GM23338 (cell line): ENCODE measurements at regions not wholly inside any gene's neighbourhood (a gene's known extent, or its start where the extent isn't known, plus 50 kb on each side); places are given as distances from the start of the nearest gene placed in this dataset.

Experiments
- ATAC-seq: fragments of 200-7000 bp; cut with Tn5 transposase; 3 replicates; pipeline ENCODE4 v1.9.1; 2020
- DNase-seq: peaks from one replicate; pipeline ENCODE4 v3.0.0-alpha.2; 2015; ENCODE audit warnings: low spot score
- H2AFZ ChIP-seq: fragments of 200-600 bp; sonication (generic); 2 replicates; pipeline ENCODE4 v1.8.0; 2016; ENCODE audit warnings: antibody characterized with exemption, mild to moderate bottlenecking, moderate library complexity
- H3F3A ChIP-seq: fragments of 200-600 bp; sonication (generic); replicated peaks from 2 replicates; pipeline ENCODE4 v1.8.0; 2017; ENCODE audit warnings: antibody characterized with exemption, mixed run types, low read depth
- H3K27ac ChIP-seq: fragments of 200-600 bp; sonication (generic); 2 replicates; pipeline ENCODE4 v1.6.1; 2016; ENCODE audit warnings: low read depth
- H3K27me3 ChIP-seq: fragments of 200-600 bp; sonication (generic); 2 replicates; pipeline ENCODE4 v1.8.0; 2016; ENCODE audit warnings: mild to moderate bottlenecking, mixed run types, moderate library complexity; ENCODE audit not compliant: insufficient read depth
- H3K36me3 ChIP-seq: fragments of 200-600 bp; sonication (generic); 2 replicates; pipeline ENCODE4 v1.8.0; 2016; ENCODE audit warnings: mild to moderate bottlenecking; ENCODE audit not compliant: insufficient read depth
- H3K4me1 ChIP-seq: fragments of 200-600 bp; sonication (generic); 2 replicates; pipeline ENCODE4 v1.8.0; 2016; ENCODE audit warnings: mild to moderate bottlenecking, moderate library complexity; ENCODE audit not compliant: insufficient read depth
- H3K4me2 ChIP-seq: fragments of 200-600 bp; sonication (generic); 2 replicates; pipeline ENCODE4 v1.7.1; 2017; ENCODE audit warnings: mixed run types
- H3K4me3 ChIP-seq: fragments of 200-600 bp; sonication (generic); 2 replicates; pipeline ENCODE4 v1.6.1; 2016; ENCODE audit warnings: mixed run types
- H3K79me2 ChIP-seq: fragments of 200-600 bp; sonication (generic); replicated peaks from 2 replicates; pipeline ENCODE4 v1.8.0; 2017; ENCODE audit warnings: mild to moderate bottlenecking; ENCODE audit not compliant: insufficient read depth
- H3K9me2 ChIP-seq: fragments of 200-600 bp; sonication (generic); 2 replicates; pipeline ENCODE4 v1.8.0; 2017; ENCODE audit not compliant: insufficient read depth
- H4K20me1 ChIP-seq: fragments of 200-600 bp; sonication (generic); replicated peaks from 2 replicates; pipeline ENCODE4 v1.8.0; 2017; ENCODE audit warnings: mild to moderate bottlenecking; ENCODE audit not compliant: insufficient read depth
- H3K27ac Mint-ChIP-seq: 2 replicates; pipeline ENCODE4 v1.8.0; 2020; ENCODE audit warnings: inconsistent platforms, mild to moderate bottlenecking, moderate library complexity, mixed read lengths
- H3K27me3 Mint-ChIP-seq: 3 replicates; pipeline ENCODE4 v1.8.0; 2022; ENCODE audit warnings: low read depth, mild to moderate bottlenecking, moderate library complexity, mixed read lengths, inconsistent platforms; ENCODE audit not compliant: insufficient read depth, poor library complexity
- H3K36me3 Mint-ChIP-seq: 3 replicates; pipeline ENCODE4 v1.8.0; 2021; ENCODE audit warnings: low read depth, mild to moderate bottlenecking, inconsistent platforms, moderate library complexity, mixed read lengths
- H3K4me1 Mint-ChIP-seq: 3 replicates; pipeline ENCODE4 v1.8.0; 2020; ENCODE audit warnings: mild to moderate bottlenecking, inconsistent platforms, mixed read lengths
- H3K4me3 Mint-ChIP-seq: 3 replicates; pipeline ENCODE4 v1.8.0; 2021; ENCODE audit warnings: moderate library complexity, mild to moderate bottlenecking, inconsistent platforms, mixed read lengths
- H3K9me3 Mint-ChIP-seq: 3 replicates; pipeline ENCODE4 v1.8.0; 2020; ENCODE audit warnings: moderate library complexity, mild to moderate bottlenecking, inconsistent platforms, mixed read lengths
- CREB1 ChIP-seq: fragments of 250-450 bp; sonication (Bioruptor Pico); IDR thresholded peaks from 2 replicates; pipeline ENCODE4 v1.5.0; 2020; ENCODE audit warnings: low read depth, mild to moderate bottlenecking, moderate library complexity
- CTCF ChIP-seq, 2 experiments: fragments of 200-600 bp in 1 of 2; sonication (generic) in 1 of 2; conservative IDR thresholded peaks; 2 replicates each; pipeline versions ENCODE4 v1.5.1 to v1.6.1; 2016 to 2017; ENCODE audit warnings: antibody characterized with exemption in 2 of 2, low read depth in 2 of 2, mild to moderate bottlenecking in 2 of 2, moderate library complexity in 1 of 2
- ETS1 ChIP-seq: IDR thresholded peaks from 2 replicates; pipeline ENCODE4 v1.6.1; 2016; ENCODE audit warnings: antibody characterized with exemption
- EZH2 ChIP-seq: fragments of 200-600 bp; sonication (generic); IDR thresholded peaks from one replicate; pipeline ENCODE4 v1.8.0; 2017; ENCODE audit warnings: antibody characterized with exemption, mild to moderate bottlenecking, low read depth; ENCODE audit not compliant: unreplicated experiment
- EZH2phosphoT487 ChIP-seq: fragments of 200-600 bp; sonication (generic); IDR thresholded peaks from one replicate; pipeline ENCODE4 v1.8.1; 2018; ENCODE audit warnings: antibody characterized with exemption; ENCODE audit not compliant: unreplicated experiment
- NANOG ChIP-seq: IDR thresholded peaks from 2 replicates; pipeline ENCODE4 v1.6.1; 2016; ENCODE audit warnings: antibody characterized with exemption, borderline replicate concordance
- POLR2AphosphoS5 ChIP-seq: IDR thresholded peaks from 2 replicates; pipeline ENCODE4 v1.6.1; 2016; ENCODE audit warnings: antibody characterized with exemption, low read depth
- REST ChIP-seq: IDR thresholded peaks from one replicate; pipeline ENCODE4 v1.6.1; 2018; ENCODE audit warnings: antibody characterized with exemption; ENCODE audit not compliant: unreplicated experiment
- STAT1 ChIP-seq: IDR thresholded peaks from one replicate; pipeline ENCODE4 v1.6.1; 2016; ENCODE audit warnings: antibody characterized with exemption; ENCODE audit not compliant: unreplicated experiment
- ZNF114 ChIP-seq: fragments of 250-450 bp; sonication (Bioruptor Pico); IDR thresholded peaks from 2 replicates; pipeline ENCODE4 v1.5.0; 2020; ENCODE audit warnings: mild to moderate bottlenecking, moderate library complexity
- ZNF331 ChIP-seq: fragments of 250-450 bp; sonication (Bioruptor Pico); IDR thresholded peaks from 2 replicates; pipeline ENCODE4 v1.5.0; 2020; ENCODE audit warnings: low read depth, mild to moderate bottlenecking, moderate library complexity

- Mint-ChIP-seq H3K4me1 (no peaks in the 10 kb centered on the region), H3K27ac (no peak overlapping the region), H3K27me3 (no peaks in the 10 kb centered on the region)
Observed at GRCh38 chr16:82533189-82533588, 93.6 kb upstream of the CDH13 start.

GRCh38 chr16:82530883-82531282 lies 95.9 kb upstream of the CDH13 start:
- TF ChIP-seq ZNF331 (CRISPR knock-in tag): no peak
- no peak for TF ChIP-seq EZH2phosphoT487
- TF ChIP-seq POLR2AphosphoS5: no peak
- H3F3A ChIP-seq: no peaks in the 10 kb centered on the region
- H3K36me3 ChIP-seq: no peaks in the 10 kb centered on the region
- ATAC-seq (no peak), DNase-seq (no peak)
- H3K27ac ChIP-seq: no peak overlapping the region
- no peaks in the 10 kb centered on the region for H3K79me2 ChIP-seq
- peaks cover 7% of the 10 kb centered on the region; the same call in 1 of the 3 replicates for H3K9me3 Mint-ChIP-seq
- H3K36me3 Mint-ChIP-seq: no peaks in the 10 kb centered on the region
- H4K20me1 ChIP-seq: no peaks in the 10 kb centered on the region
- H3K27me3 ChIP-seq: no peaks in the 10 kb centered on the region
- no peak overlapping the region for H2AFZ ChIP-seq
- no peak overlapping the region for H3K27ac Mint-ChIP-seq
- H3K4me2 ChIP-seq: no peak overlapping the region
- H3K4me1 ChIP-seq: no peaks in the 10 kb centered on the region
- no peaks in the 10 kb centered on the region for H3K4me1 Mint-ChIP-seq
- peaks cover under 1% of the 10 kb centered on the region for H3K27me3 Mint-ChIP-seq
- no peak overlapping the region for H3K4me3 Mint-ChIP-seq
- peaks cover 4% of the 10 kb centered on the region for H3K9me2 ChIP-seq
- no peak overlapping the region for H3K4me3 ChIP-seq

More at GRCh38 chr16:82533189-82533588, 93.6 kb upstream of the CDH13 start:
- Histone ChIP-seq H3K27ac (no peak overlapping the region), H3K4me1 (no peaks in the 10 kb centered on the region), H3K79me2 (no peaks in the 10 kb centered on the region), H3K4me3 (no peak overlapping the region), H3K27me3 (no peaks in the 10 kb centered on the region), H2AFZ (no peak overlapping the region), H3K36me3 (no peaks in the 10 kb centered on the region), H4K20me1 (no peaks in the 10 kb centered on the region), H3F3A (no peaks in the 10 kb centered on the region), H3K9me2 (no peaks in the 10 kb centered on the region), H3K4me2 (no peak overlapping the region)
- TF ChIP-seq EZH2phosphoT487 (no peak), NANOG (no peak), EZH2 (no peak)
- DNase-seq (no peak), ATAC-seq (no peak)
- peaks cover 7% of the 10 kb centered on the region; the same call in 2 of the 3 replicates for H3K9me3 Mint-ChIP-seq
- no peaks in the 10 kb centered on the region for H3K36me3 Mint-ChIP-seq
- no peak overlapping the region for H3K4me3 Mint-ChIP-seq

GRCh38 chr16:82527101-82527500 lies 99.7 kb upstream of the CDH13 start:
- Mint-ChIP-seq H3K27me3 (peaks cover 10% of the 10 kb centered on the region), H3K9me3 (peaks cover 10% of the 10 kb centered on the region; the same call in 2 of the 3 replicates), H3K36me3 (no peaks in the 10 kb centered on the region), H3K27ac (no peak overlapping the region), H3K4me1 (peaks cover 3% of the 10 kb centered on the region), H3K4me3 (no peak overlapping the region)
- H4K20me1 ChIP-seq: no peaks in the 10 kb centered on the region
- no peak overlapping the region for H3K27ac ChIP-seq
- H3F3A ChIP-seq: no peaks in the 10 kb centered on the region
- no peak overlapping the region for H3K4me2 ChIP-seq
- no peaks in the 10 kb centered on the region for H3K79me2 ChIP-seq
- H2AFZ ChIP-seq: no peak overlapping the region
- ATAC-seq (no peak), DNase-seq (no peak)
- no peak overlapping the region for H3K4me3 ChIP-seq
- no peaks in the 10 kb centered on the region for H3K36me3 ChIP-seq
- 0 out of 2 replicates have a peak, but pooled peaks cover 7% of the 10 kb centered on the region for H3K4me1 ChIP-seq
- no peaks in the 10 kb centered on the region; the same call in 1 of the 2 replicates for H3K27me3 ChIP-seq
- H3K9me2 ChIP-seq: peaks cover 4% of the 10 kb centered on the region
- TF ChIP-seq ZNF114 (CRISPR knock-in tag) (no peak), REST (no peak), STAT1 (no peak), EZH2phosphoT487 (no peak), EZH2 (no peak), ETS1 (no peak), POLR2AphosphoS5 (no peak), NANOG (no peak), CTCF (conservative IDR thresholded peaks at IDR 0.05; ENCODE audit: low read depth in 2 of 2) (no peak), ZNF331 (CRISPR knock-in tag) (no peak), CREB1 (CRISPR knock-in tag) (no peak)
